ENCODE measurements at regions not wholly inside any gene's neighbourhood (a gene's known extent, or its start where the extent isn't known, plus 50 kb on each side); places are given as distances from the start of the nearest gene placed in this dataset.

DNA sequence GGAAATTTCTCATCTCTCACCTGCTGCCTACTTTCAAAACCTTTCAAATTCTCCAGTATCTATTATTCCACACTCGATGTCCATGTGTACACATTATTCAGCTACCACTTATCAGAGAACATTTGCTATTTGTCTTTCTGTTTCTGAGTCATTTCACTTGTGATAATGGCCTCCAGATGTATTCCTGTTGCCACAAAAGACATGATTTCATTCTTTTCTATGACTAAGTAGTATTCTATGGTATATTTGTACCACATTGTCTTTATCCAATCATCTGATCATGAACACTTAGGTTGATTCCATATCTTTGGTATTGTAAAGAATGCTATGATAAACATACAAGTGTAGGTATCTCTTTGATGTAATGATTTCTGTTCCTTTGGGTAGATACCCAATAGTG, 310.1 kb upstream of the SPOCK3 start:
- H3K4me1 ChIP-seq (ENCODE audit: insufficient read depth) = no peaks in the 10 kb centered on the region
- no peaks in the 10 kb centered on the region for H3K9me3 ChIP-seq
- 71 to 79% (median 74%) methylated on average over 1 of the region's 1 CpG for WGBS, 3 donors
- no peaks in the 10 kb centered on the region for H3K27me3 ChIP-seq
- H3K36me3 ChIP-seq = no peaks in the 10 kb centered on the region
- no peak for DNase-seq
- no peak overlapping the region for H3K27ac ChIP-seq
- no peak overlapping the region for H3K4me3 ChIP-seq
- TF ChIP-seq POLR2A (IDR thresholded peaks at IDR 0.05) (no peak), EP300 (IDR thresholded peaks at IDR 0.05) (no peak)
- TF ChIP-seq, protein P1, sequence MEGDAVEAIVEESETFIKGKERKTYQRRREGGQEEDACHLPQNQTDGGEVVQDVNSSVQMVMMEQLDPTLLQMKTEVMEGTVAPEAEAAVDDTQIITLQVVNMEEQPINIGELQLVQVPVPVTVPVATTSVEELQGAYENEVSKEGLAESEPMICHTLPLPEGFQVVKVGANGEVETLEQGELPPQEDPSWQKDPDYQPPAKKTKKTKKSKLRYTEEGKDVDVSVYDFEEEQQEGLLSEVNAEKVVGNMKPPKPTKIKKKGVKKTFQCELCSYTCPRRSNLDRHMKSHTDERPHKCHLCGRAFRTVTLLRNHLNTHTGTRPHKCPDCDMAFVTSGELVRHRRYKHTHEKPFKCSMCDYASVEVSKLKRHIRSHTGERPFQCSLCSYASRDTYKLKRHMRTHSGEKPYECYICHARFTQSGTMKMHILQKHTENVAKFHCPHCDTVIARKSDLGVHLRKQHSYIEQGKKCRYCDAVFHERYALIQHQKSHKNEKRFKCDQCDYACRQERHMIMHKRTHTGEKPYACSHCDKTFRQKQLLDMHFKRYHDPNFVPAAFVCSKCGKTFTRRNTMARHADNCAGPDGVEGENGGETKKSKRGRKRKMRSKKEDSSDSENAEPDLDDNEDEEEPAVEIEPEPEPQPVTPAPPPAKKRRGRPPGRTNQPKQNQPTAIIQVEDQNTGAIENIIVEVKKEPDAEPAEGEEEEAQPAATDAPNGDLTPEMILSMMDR (IDR thresholded peaks at IDR 0.05) = no peak
- intact Hi-C loops (cut with DNase I) = no loop called here

DNA sequence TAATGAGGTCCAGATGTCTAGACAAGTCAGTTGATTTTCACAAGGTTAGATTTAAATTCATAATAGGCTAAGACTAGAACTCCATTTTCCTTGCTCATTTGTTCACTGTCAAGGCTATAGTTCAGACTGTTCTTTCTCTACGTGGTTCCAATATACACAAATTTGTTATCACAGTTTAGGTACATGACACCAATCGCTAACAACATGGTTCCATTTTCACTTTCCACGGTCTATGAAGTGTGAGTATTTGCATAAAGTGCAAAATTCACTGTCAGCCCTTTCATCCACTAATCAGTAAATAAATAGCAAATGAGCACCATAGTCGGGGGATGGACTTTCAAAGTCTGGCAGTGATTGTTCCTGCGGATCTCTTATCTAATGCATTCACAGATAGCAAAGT, 315.7 kb upstream of the SPOCK3 start:
- Histone ChIP-seq H3K9me3 (no peaks in the 10 kb centered on the region), H3K27me3 (no peaks in the 10 kb centered on the region), H3K4me1 (ENCODE audit: insufficient read depth) (no peaks in the 10 kb centered on the region), H3K36me3 (no peaks in the 10 kb centered on the region), H3K27ac (no peak overlapping the region), H3K4me3 (no peak overlapping the region)
- 51 to 58% (median 55%) methylated on average over 5 of the region's 5 CpGs for WGBS, 3 donors
- no peak for DNase-seq
- intact Hi-C loops (cut with DNase I) = no loop called here
- TF ChIP-seq EP300 (IDR thresholded peaks at IDR 0.05) = no peak
- TF ChIP-seq, protein P1 (IDR thresholded peaks at IDR 0.05) = no peak
- TF ChIP-seq POLR2A (IDR thresholded peaks at IDR 0.05) = no peak

DNA sequence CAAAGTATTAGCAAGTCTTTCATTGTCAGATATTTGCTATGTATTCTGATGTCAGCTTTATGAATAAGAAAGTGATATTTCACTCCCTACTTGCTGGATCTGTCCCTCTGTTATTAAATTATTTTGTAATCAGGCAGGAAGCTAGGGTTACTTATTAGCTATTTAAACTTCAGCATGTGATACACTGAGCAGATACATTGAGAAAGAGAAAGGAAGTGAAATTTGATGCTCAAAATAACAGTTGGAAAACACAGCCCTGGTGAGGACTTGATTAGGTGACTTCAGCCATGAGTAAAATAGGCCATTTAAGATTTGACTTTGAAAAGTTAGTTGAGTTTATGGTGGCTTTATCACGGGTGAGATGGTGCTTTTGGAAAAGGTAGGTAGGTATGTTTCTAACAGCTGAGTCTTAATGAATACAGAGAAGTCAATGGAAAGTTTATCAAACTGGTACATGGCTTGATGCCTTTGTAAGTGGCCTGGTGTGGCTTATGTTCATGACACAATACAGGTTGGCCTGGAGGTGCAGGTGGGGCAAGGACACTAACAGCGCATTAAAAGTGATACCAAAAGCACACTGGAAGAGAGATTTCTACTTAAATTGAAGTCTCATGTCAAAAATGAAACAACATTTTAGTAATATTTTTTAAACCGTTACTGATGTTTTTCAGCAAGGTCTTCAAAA, 321.2 kb upstream of the SPOCK3 start:
- TF ChIP-seq POLR2A (IDR thresholded peaks at IDR 0.05) = no peak
- TF ChIP-seq, protein P1 (IDR thresholded peaks at IDR 0.05) = no peak
- no peak for TF ChIP-seq EP300 (IDR thresholded peaks at IDR 0.05)
- no peak overlapping the region for H3K27ac ChIP-seq
- H3K9me3 ChIP-seq = no peaks in the 10 kb centered on the region
- no peaks in the 10 kb centered on the region for H3K36me3 ChIP-seq
- H3K4me3 ChIP-seq = no peak overlapping the region
- no peaks in the 10 kb centered on the region for H3K27me3 ChIP-seq
- WGBS, 3 donors = 65 to 86% (median 79%) methylated on average over 3 of the region's 3 CpGs
- intact Hi-C loops (cut with DNase I) = no loop called here
- H3K4me1 ChIP-seq (ENCODE audit: insufficient read depth) = no peaks in the 10 kb centered on the region
- no peak for DNase-seq

DNA sequence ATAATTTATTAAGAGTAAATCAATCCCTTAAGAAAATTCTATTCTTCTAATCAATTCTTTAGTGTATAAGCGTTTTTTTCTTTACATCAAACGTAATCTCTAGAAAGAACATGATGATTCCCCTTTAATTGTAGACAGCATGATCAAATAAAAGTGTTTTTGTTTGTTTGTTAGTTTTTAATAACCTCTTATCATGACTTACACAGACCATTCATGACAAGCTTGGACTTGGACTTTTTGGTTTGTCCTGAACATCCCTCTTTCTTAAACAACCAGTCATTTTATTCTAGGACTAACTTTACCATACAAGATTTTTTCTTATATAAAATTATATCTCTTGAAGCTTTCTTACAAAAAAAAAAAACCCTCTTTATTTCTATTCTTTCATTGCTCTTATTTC, 344.6 kb upstream of the SPOCK3 start:
- H3K27me3 ChIP-seq = no peaks in the 10 kb centered on the region
- TF ChIP-seq, protein P1 (IDR thresholded peaks at IDR 0.05) = no peak
- TF ChIP-seq EP300 (IDR thresholded peaks at IDR 0.05) (no peak), POLR2A (IDR thresholded peaks at IDR 0.05) (no peak)
- H3K36me3 ChIP-seq = no peaks in the 10 kb centered on the region
- H3K27ac ChIP-seq = no peak overlapping the region
- intact Hi-C loops (cut with DNase I) = no loop called here
- DNase-seq = no peak
- no peak overlapping the region for H3K4me3 ChIP-seq
- H3K9me3 ChIP-seq = no peaks in the 10 kb centered on the region
- WGBS, 3 donors = 23 to 32% (median 25%) methylated on average over 2 of the region's 2 CpGs
- no peaks in the 10 kb centered on the region for H3K4me1 ChIP-seq (ENCODE audit: insufficient read depth)

Data from ovary (tissue), 7 donors.